Raji (cell line): ENCODE measurements at regions not wholly inside any gene's neighbourhood (a gene's known extent, or its start where the extent isn't known, plus 50 kb on each side); places are given as distances from the start of the nearest gene placed in this dataset.

ENCODE experiments used
- POLR2A ChIP-seq: IDR thresholded peaks from 2 replicates; pipeline ENCODE4 v1.6.1; 2011; ENCODE audit warnings: low read depth, low read length, control low read depth; ENCODE audit not compliant: insufficient read depth

DNA sequence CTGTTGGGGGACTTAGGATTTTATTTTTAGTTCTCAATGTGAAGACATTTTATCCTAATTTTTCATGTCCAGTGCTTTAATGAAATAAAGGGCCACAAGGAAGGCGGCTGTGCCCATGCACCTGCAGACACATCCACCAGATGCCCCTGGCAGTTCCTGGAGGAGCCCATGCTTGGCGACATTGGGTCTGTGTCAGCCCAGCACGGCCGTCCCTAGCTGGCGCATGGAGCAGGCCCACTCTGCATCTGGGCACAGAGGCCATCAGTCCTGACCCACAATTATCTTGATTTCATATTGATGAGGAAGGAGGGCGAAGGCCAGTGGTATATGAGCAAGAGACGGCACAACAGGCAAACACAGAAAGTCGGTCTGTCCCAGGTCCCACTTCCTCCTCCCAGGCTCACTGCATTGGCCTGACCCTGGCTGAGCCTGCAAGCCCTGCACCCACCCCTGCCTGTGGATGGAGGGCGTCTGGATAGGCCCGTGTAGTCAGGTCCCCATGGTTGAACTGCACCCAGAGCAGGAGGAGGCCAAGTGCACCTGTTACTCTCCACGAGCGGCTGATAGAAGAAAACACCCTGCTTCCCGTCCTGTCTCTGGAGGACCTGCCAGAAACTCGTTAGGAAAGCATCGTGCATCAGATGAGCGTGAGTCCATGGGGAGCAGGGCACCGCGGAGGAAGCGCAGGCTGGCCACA, 296.9 kb downstream of the BRD1 start:
- TF ChIP-seq POLR2A, result no peak

DNA sequence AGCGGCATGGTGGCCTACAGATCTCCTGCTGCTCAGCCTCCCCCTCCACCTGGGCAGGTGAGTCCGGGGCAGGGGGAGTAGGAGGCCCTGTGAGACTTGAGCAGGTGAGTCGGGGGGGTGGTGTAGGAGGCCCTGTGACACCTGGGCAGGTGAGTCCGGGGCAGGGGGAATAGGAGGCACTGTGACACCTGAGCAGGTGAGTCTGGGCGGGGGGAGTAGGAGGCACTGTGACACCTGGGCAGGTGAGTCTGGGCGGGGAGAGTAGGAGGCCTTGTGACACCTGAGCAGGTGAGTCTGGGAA, 299.3 kb downstream of the BRD1 start:
- no peak for TF ChIP-seq POLR2A

DNA sequence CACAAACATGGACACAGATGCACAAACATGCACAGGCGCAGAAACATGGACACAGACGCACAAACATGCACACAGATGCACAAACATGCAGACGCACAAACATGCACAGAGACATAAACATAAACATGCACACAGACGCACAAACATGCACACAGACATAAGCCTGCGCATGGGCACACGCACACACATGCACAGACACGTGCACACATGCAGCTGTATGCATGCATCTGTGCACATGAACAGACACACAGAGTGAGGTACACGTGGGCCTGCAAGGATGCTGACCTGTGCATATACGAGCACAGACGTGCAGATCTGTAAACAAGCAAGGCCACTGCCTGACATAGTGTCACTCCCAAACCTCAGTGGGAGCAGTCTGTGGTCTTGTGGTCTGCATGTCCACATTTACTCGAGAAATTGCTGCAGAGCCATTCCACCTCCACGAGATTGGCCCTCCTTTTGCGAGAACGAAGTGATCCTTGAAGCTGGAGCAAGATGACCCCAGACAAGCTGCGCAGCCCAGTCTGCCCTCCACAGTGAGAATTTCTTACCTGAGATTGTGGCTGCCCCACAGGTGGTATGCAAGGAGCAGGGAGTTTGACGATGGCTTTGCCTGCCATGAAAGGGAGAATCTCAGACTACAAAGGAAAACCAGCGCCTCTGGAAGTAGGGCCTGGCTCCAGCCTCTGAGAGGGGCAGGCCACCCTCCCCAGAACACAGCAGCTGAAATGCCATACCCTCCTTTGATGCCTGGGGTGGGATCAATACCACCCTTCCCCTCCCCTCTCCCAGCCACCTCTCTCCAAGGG, 299.9 kb downstream of the BRD1 start:
- TF ChIP-seq POLR2A, result no peak

DNA sequence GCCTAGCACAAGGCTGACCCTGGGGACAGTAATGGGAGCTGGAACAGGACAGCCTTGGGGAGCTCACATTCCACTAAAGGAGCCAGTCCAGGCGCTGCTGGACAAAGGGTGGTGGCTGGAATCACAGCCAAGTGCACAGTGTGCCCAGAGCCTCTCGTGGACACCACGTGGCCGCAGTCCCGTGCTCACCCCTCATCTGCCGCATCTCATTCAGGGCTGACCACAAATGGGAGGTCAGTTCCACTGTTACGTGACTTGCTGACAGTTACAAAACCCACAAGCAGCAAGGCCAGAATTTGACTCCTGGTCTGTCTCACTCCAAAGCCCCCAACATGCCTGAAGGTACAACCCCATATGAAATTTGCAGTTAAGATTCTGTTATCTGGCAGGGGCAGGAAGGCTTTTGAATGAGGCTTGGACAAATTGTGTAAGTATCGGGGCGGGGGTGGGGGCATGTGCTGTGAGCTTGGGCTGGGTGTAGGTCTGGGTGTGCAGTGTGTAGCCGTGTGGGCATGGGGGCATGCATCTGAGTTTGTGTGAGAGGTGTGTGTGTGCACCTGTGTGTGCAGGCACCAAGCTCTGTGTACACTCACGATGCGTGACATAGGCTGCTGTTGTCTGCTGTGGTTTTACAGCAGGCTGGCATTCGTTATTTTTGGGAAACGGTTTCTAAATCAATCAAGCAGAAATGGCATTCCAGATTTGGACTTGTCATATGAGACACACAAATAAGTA, 301.7 kb downstream of the BRD1 start:
- TF ChIP-seq POLR2A, result no peak

DNA sequence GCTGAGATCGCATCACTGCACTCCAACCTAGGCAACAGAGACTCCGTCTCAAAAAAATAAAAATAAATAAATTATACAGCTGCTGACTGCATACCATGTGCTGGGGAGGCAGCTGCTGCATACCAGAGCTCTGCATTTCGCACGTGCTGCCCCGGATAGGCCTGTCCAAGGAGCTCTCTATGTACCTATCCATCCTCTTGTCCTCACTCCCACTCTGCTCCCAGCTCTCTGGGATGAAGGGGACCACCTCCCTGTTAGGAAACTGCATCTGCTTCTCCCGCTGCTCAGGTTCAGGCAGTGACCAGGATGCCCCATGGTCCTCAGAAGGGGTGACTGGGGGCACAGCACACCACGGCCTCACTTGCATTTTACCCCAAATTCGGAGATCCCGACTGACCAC, 302.3 kb downstream of the BRD1 start:
- TF ChIP-seq POLR2A, result no peak

DNA sequence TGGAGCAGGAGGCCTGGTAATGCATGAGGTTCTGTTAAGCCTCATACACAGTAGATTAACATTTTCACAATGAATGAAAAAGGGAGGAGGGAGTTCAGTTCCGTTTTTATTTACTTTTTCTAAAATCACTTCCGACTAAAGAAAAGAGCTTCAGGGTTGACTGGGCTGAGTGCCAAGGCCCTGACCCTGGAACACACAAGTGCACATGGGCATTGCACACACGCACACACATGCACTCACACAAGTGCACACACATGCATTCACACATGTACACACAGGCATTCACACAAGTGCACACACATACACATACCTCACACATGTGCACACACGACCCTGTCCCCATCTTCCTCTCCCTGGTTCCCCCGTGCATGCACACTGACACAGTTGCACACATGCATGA, 303.3 kb downstream of the BRD1 start:
- no peak for TF ChIP-seq POLR2A

DNA sequence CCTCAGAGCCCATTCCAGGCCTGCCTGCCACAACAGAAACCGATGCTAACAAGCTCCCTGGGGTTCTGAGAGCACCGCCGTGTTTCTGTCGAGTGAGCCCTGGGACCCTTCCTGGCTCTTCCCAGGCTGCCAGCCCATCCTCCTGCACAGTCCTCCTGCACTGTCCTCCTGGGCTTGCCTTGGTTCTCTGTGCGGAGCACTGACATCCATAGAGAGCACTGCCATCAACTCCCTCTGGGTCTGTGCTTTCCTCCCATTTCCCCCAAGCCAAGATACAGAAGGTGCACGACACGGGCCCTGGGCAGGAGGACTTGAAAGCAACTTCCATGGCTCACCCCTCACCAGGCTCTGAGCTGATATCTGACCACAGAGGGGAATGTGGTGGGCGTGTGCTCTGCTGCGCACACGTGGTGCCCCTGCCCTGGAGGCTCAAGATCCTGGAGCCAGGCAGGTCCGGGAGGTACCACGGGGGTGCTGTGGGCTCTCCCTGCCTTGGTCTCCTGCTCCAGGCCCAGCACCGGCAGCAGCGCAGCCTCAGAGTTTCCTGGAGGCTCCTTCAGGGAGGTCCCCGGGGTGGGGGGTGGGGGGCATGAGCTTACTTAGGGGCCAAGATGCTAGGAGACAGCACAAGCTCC, 304.2 kb downstream of the BRD1 start:
- no peak for TF ChIP-seq POLR2A

DNA sequence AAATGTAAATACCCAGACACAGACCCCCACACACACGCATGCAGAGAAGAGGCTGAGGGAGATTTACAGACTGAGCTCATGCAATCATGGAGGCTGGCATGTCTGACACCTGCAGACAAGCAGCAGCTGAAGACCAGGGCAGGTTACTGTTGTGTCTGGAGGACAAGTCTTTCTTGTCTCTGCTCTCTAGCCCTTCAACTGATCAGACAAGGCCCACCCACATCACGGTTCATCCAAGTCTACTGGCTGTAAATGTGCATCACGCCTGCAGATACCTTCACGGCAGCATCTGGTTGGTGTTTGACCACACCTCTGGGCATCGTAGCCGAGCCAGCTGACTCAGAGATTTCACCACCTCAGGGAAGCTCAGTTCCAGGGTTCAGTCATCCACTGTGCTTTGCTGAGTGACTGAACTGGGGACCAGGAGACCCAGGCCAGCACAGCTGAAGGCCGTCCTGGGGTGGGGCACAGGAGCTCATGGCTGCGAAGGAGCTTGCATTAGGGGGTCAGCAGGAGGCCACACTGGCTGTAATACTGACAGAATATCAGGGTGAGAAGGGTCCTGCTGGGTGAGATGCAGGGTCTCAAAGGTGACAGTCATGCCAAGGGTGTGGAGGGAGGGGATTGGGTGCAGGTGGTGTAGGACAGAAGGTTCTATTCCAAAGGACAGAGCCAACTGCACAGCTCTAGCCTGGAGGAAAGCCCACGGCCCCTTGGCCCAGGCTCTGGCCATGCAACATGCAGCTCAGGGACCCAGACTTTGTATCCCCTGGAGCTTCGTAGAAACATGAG, 304.9 kb downstream of the BRD1 start:
- TF ChIP-seq POLR2A, result no peak

DNA sequence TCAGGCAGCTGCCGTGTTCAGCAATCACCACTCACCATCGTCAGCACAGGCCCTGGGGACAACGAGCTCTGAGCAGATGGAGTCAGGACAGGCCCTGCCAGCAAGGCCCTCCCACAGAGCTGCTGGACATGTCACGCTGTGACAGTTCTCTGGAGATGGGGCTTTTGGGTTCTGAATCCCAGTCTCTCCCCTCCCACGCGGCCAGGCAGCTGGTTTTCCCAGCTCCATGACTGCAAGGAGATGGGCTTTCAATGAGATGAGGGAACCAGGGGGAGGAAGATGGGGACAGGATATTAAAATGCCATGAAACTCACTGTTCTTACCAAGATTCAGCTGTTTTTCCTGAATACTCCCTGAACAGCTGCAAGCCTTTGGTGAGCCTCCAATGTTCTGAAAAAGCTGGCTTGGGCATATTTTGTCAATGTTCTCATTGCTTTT, 305.9 kb downstream of the BRD1 start:
- no peak for TF ChIP-seq POLR2A

DNA sequence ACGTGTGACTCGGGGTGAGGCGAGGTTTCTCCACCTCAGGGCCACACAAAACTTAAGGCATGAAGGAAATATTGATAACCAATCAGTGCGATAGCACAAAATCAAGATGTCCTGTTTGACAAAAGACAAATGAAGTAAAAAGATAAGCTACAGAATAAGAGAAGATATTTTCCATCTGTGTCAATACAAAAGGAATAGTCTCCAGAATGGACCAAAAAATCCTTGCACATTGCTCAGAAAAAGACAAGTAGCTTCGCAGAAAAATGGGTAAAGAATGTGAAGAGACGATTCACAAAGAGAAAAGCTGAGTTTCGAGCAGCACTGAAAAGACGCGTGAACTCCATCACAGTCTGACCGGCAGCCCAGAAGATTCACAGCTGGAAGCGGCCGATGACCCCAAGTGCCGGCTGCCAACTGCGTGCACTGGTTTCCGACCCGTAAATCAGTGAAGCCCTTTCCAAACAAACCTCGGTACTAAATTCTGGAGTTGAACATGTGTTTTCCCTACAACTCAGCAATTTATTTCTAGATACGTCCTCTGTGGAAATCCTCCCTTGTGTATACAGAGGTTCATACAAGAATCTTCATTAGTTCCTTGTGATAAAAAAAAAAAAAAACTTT, 308.4 kb downstream of the BRD1 start:
- no peak for TF ChIP-seq POLR2A

DNA sequence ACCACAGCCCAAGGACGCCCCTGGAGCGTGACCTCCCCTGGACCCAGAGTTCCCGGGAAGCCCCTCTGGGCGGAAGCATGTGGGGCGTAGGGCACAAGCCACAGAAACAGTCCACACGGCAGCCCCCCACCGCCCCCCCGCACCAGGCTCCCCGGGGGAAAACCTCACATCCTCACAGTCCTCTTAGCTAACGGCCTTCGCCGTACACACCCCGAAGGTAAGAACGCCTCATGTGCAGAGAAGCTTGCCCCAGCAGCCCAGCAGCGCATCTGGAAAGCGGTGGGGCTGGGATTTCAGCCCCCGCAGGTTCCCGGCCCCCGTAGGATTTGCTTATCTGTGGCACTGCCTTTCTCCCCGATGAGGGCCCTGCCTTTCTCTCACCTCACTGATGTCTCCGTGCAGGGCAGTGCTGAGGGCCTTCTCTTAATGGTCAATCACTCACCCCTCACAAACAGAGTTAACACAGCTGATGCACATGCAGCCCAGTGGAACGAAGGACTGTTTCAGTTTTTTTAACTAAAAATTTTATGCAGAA, 309.2 kb downstream of the BRD1 start:
- TF ChIP-seq POLR2A, result no peak

DNA sequence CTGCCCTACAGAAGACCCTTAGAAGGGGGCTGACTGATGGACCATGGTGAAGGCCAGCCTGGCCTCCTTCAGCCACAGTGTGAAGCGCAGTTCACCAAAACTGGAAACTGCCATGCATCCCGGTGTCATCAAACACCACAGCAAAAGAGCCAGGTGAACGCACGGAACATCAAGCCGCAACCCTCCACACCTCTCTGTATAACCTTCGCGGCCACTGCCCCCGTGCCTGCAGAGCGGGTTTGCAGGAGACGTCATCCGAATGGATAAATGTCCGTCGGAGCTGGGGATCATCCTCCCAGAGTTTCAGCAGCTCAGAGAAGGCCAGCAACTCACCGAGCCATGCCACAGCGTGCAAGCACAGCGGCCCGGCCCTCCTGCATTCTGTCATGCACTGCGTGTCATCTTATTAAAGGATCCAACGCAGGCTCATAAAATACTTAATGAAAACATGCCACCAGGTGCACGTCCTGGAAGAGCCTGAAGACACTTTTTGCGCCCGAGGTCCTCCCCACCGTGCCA, 309.9 kb downstream of the BRD1 start:
- no peak for TF ChIP-seq POLR2A

DNA sequence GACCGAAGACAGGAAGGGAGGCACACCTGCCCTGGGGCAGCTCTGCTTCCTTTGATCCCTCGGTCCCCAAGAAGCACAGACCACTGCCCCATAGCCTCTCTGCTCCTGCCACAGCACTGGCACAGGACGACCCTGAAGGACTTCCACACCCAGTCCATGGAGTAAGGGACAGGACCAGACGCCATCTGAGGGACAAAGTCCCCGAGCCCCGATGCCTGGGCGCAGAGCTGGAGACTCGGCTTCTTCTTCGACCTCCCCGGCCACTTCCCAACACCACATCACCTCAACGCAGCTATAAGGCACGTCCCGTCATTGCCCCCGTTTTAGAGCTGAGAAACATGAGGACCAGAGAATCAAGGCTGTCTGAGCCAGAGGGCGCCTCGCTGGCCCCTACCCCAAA, 310.5 kb downstream of the BRD1 start:
- TF ChIP-seq POLR2A, result no peak

DNA sequence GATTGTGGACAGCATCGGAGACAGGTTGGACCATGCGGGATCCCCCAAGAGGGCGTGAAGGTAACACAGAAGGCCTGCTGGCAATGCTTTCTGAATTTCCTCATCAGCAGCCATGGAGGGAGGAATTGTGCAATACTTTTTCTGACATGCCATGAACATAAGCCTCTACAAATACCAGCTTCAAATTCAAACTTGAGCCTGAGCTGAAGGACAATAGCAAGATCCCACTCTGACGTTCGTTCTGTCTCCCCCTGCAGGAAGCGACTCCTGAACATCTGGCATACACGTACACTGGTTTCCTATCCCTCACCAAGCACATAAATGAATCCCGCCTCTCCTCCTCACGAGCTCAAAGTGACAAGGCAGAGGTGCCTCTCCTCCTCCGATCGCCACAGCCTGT, 312.2 kb downstream of the BRD1 start:
- no peak for TF ChIP-seq POLR2A
